SK-N-SH (cell line): ENCODE measurements at regions not wholly inside any gene's neighbourhood (a gene's known extent, or its start where the extent isn't known, plus 50 kb on each side); places are given as distances from the start of the nearest gene placed in this dataset.

ENCODE experiments used
- CTCF ChIA-PET: fragments of 300-600, 350-600 bp; formaldehyde crosslinking; extraction: SDS; loops from one replicate; lab custom pipeline; 2021; lab: Yijun Ruan, JAX
- POLR2A ChIA-PET: fragments of 350-600 bp; sonication (Branson Sonifier 250); formaldehyde crosslinking; extraction: SDS; loops from one replicate; lab custom pipeline; 2020; ENCODE audit warnings: antibody characterized with exemption, inconsistent platforms; lab: Yijun Ruan, JAX
- DNase-seq: peaks from one replicate; pipeline ENCODE4 v3.0.0; 2012
- H2AFZ ChIP-seq: fragments of 200-600 bp; sonication (generic); 2 replicates; pipeline ENCODE4 v1.8.1; 2016; ENCODE audit warnings: antibody characterized with exemption, mild to moderate bottlenecking, low read depth
- H3F3A ChIP-seq: fragments of 200-600 bp; sonication (generic); replicated peaks from 2 replicates; pipeline ENCODE3; 2016; ENCODE audit warnings: antibody characterized with exemption, mild to moderate bottlenecking; ENCODE audit not compliant: insufficient read depth
- H3K27ac ChIP-seq, 2 experiments: fragments of 200-500 bp in 1 of 2; fragments of 200-600 bp in 1 of 2; sonication (Bioruptor generic) in 1 of 2; sonication (generic), shearing (Covaris generic) in 1 of 2; 2 replicates each; pipeline versions ENCODE4 v1.5.1 to v1.6.1; 2014 to 2016; ENCODE audit warnings: low read depth in 2 of 2, inconsistent platforms in 1 of 2, low read length in 1 of 2, mild to moderate bottlenecking in 1 of 2, mixed read lengths in 1 of 2
- H3K27me3 ChIP-seq: fragments of 200-600 bp; sonication (generic), shearing (Covaris generic); 2 replicates; pipeline ENCODE4 v1.6.1; 2016; ENCODE audit warnings: mixed run types; ENCODE audit not compliant: insufficient read depth
- H3K36me3 ChIP-seq, 2 experiments: fragments of 200-500 bp in 1 of 2; fragments of 200-600 bp in 1 of 2; sonication (Bioruptor generic) in 1 of 2; sonication (generic) in 1 of 2; replicated peaks in 1 of 2; 2 replicates each; pipeline versions ENCODE3 to v1.5.1; 2014 to 2016; ENCODE audit warnings: low read length in 1 of 2, mild to moderate bottlenecking in 1 of 2; ENCODE audit not compliant: insufficient read depth in 2 of 2, control insufficient read depth in 1 of 2
- H3K4me1 ChIP-seq, 2 experiments: fragments of 200-500 bp in 1 of 2; fragments of 200-600 bp in 1 of 2; sonication (Bioruptor generic) in 1 of 2; sonication (generic), shearing (Covaris generic) in 1 of 2; 2 replicates each; pipeline versions ENCODE4 v1.5.1 to v1.6.1; 2014 to 2016; ENCODE audit warnings: low read depth in 1 of 2, low read length in 1 of 2, mixed run types in 1 of 2; ENCODE audit not compliant: insufficient read depth in 2 of 2, control insufficient read depth in 1 of 2
- H3K4me2 ChIP-seq: fragments of 200-600 bp; sonication (generic), shearing (Covaris generic); 2 replicates; pipeline ENCODE4 v1.6.1; 2017; ENCODE audit warnings: mixed run types
- H3K4me3 ChIP-seq, 2 experiments: fragments of 200-500 bp in 1 of 2; fragments of 200-600 bp in 1 of 2; sonication (Bioruptor generic) in 1 of 2; sonication (generic), shearing (Covaris generic) in 1 of 2; 2 replicates each; pipeline versions ENCODE4 v1.5.1 to v1.8.1; 2014 to 2016; ENCODE audit warnings: low read depth in 2 of 2, inconsistent platforms in 1 of 2, low read length in 1 of 2, mild to moderate bottlenecking in 1 of 2, mixed read lengths in 1 of 2, moderate library complexity in 1 of 2
- H3K79me2 ChIP-seq: fragments of 200-600 bp; sonication (generic); 2 replicates; pipeline ENCODE4 v1.8.1; 2017; ENCODE audit warnings: mild to moderate bottlenecking; ENCODE audit not compliant: insufficient read depth
- H3K9ac ChIP-seq: fragments of 200-600 bp; sonication (generic); 2 replicates; pipeline ENCODE4 v1.6.1; 2017; ENCODE audit warnings: mixed run types
- H3K9me2 ChIP-seq: fragments of 200-600 bp; sonication (generic); 2 replicates; pipeline ENCODE4 v1.6.1; 2017; ENCODE audit warnings: mixed run types
- H3K9me3 ChIP-seq: fragments of 200-600 bp; sonication (generic); 2 replicates; pipeline ENCODE4 v1.6.1; 2017; ENCODE audit warnings: mixed run types, mild to moderate bottlenecking, moderate library complexity
- H4K20me1 ChIP-seq: fragments of 200-600 bp; sonication (generic); 2 replicates; pipeline ENCODE4 v1.6.1; 2017; ENCODE audit warnings: mild to moderate bottlenecking, mixed run types; ENCODE audit not compliant: insufficient read depth
- EP300 ChIP-seq, 2 experiments: IDR thresholded peaks; 2 replicates each; pipeline versions ENCODE4 v1.4.0 to v1.6.1; 2012; ENCODE audit warnings: borderline replicate concordance in 1 of 2, low read depth in 1 of 2, low read length in 1 of 2
- FOSL2 ChIP-seq: IDR thresholded peaks from 2 replicates; pipeline ENCODE4 v1.4.0; 2012; ENCODE audit warnings: low read depth, mild to moderate bottlenecking, moderate library complexity, borderline replicate concordance
- GABPA ChIP-seq: IDR thresholded peaks from 2 replicates; pipeline ENCODE4 v1.4.0; 2012; ENCODE audit warnings: low read depth, mild to moderate bottlenecking
- GATA2 ChIP-seq: sonication (generic); formaldehyde crosslinking; IDR thresholded peaks from 2 replicates; pipeline ENCODE4 v1.5.0; 2020; ENCODE audit warnings: mild to moderate bottlenecking, missing genetic modification reagents
- IRF3 ChIP-seq: fragments of 150-350 bp; IDR thresholded peaks from 2 replicates; pipeline ENCODE4 v1.6.1; 2016; ENCODE audit warnings: mild to moderate bottlenecking, low read depth, low read length
- MAX ChIP-seq: IDR thresholded peaks from 2 replicates; pipeline ENCODE4 v1.4.0; 2012; ENCODE audit warnings: low read depth
- MEF2A ChIP-seq: IDR thresholded peaks from 2 replicates; pipeline ENCODE4 v1.4.0; 2012; ENCODE audit warnings: low read depth, borderline replicate concordance
- MXI1 ChIP-seq: IDR thresholded peaks from 2 replicates; pipeline ENCODE4 v1.6.1; 2012; ENCODE audit warnings: mild to moderate bottlenecking, low read depth, low read length, improper control_type of control experiment
- PBX3 ChIP-seq: IDR thresholded peaks from 2 replicates; pipeline ENCODE4; 2012
- POLR2AphosphoS5 ChIP-seq: IDR thresholded peaks from 2 replicates; pipeline ENCODE4 v1.6.1; 2012; ENCODE audit warnings: low read depth, low read length
- REST ChIP-seq: IDR thresholded peaks from 2 replicates; pipeline ENCODE4 v1.6.1; 2012; ENCODE audit warnings: mild to moderate bottlenecking, low read depth, low read length, moderate library complexity
- RXRA ChIP-seq: IDR thresholded peaks from 2 replicates; pipeline ENCODE4 v1.4.0; 2012; ENCODE audit warnings: low read depth, mild to moderate bottlenecking, borderline replicate concordance
- SIN3A ChIP-seq: IDR thresholded peaks from 2 replicates; pipeline ENCODE4 v1.6.1; 2012; ENCODE audit warnings: low read depth, mild to moderate bottlenecking, low read length, moderate library complexity, borderline replicate concordance
- TAF1 ChIP-seq: IDR thresholded peaks from 2 replicates; pipeline ENCODE4 v1.6.1; 2012; ENCODE audit warnings: low read depth, mild to moderate bottlenecking, low read length, moderate library complexity, borderline replicate concordance
- TEAD4 ChIP-seq: IDR thresholded peaks from 2 replicates; pipeline ENCODE4 v1.4.0; 2012; ENCODE audit warnings: mild to moderate bottlenecking, borderline replicate concordance; ENCODE audit not compliant: insufficient read depth
- USF1 ChIP-seq: IDR thresholded peaks from 2 replicates; pipeline ENCODE4 v1.4.0; 2012; ENCODE audit warnings: low read depth, borderline replicate concordance
- ZBTB33 ChIP-seq: IDR thresholded peaks from 2 replicates; pipeline ENCODE4 v1.4.0; 2012; ENCODE audit warnings: low read depth, borderline replicate concordance
- WGBS: methylation state at CpG from one replicate; pipeline ENCODE4 v1.1.6; 2017; ENCODE audit warnings: low lambda C conversion rate; 5-methylcytosine and 5-hydroxymethylcytosine counted together

- ChIA-PET POLR2A (no interaction called here), CTCF (no interaction called here)
- Histone ChIP-seq H3K79me2 (no peaks in the 10 kb centered on the region), H3K9me2 (0 out of 2 replicates have a peak, but pooled peaks cover 4% of the 10 kb centered on the region), H3K27me3 (no peaks in the 10 kb centered on the region), H3K4me1 (no peaks in the 10 kb centered on the region), H3K36me3 (no peaks in the 10 kb centered on the region), H3K9ac (no peak overlapping the region), H3K27ac (no peak overlapping the region), H3F3A (no peaks in the 10 kb centered on the region), H2AFZ (no peak overlapping the region), H3K4me2 (no peak overlapping the region), H4K20me1 (no peaks in the 10 kb centered on the region), H3K9me3 (no peaks in the 10 kb centered on the region)
- no peak for DNase-seq
- 30% methylated on average over 3 of the region's 3 CpGs for WGBS
- TF ChIP-seq EP300 (IDR thresholded peaks at IDR 0.05; ENCODE audit: borderline replicate concordance in 1 of 2, low read depth in 1 of 2, low read length in 1 of 2), result no peak
- TF ChIP-seq MXI1, result no peak
- no peak for TF ChIP-seq ZBTB33
- TF ChIP-seq GATA2 (CRISPR knock-in tag), result no peak
- TF ChIP-seq GABPA, result no peak
- no peak for TF ChIP-seq USF1
- TF ChIP-seq POLR2AphosphoS5, result no peak
- TF ChIP-seq TEAD4, result no peak
- TF ChIP-seq SIN3A, result no peak
- no peak for TF ChIP-seq MAX
- TF ChIP-seq FOSL2, result no peak
- no peak for TF ChIP-seq TAF1
- no peak for TF ChIP-seq PBX3
- TF ChIP-seq REST, result no peak
- no peak for TF ChIP-seq IRF3
- TF ChIP-seq RXRA, result no peak
- TF ChIP-seq MEF2A, result no peak
- TF ChIP-seq, all 33 proteins: peak for 0
- no peak overlapping the region for H3K4me3 ChIP-seq
Observed at GRCh38 chr1:194281376-194281775, 1095.0 kb upstream of the B3GALT2 start.
